ENCODE measurements at regions not wholly inside any gene's neighbourhood (a gene's known extent, or its start where the extent isn't known, plus 50 kb on each side); places are given as distances from the start of the nearest gene placed in this dataset.

- H3K27me3 ChIP-seq, result no peaks in the 10 kb centered on the region
- TF ChIP-seq POLR2AphosphoS5 (IDR thresholded peaks at IDR 0.05), result no peak
- TF ChIP-seq POLR2A (IDR thresholded peaks at IDR 0.05), result no peak
- no peak for TF ChIP-seq CTCF (IDR thresholded peaks at IDR 0.05)
- H3K27ac ChIP-seq, result no peak overlapping the region
- intact Hi-C loops (cut with DNase I; ENCODE audit: low total_unique reads), result no loop called here
- H3K9me3 ChIP-seq, result no peaks in the 10 kb centered on the region
- DNase-seq (ENCODE audit: low spot score in 2 of 2), result no peak
- no peaks in the 10 kb centered on the region for H3K4me1 ChIP-seq
- no peak overlapping the region for H3K4me3 ChIP-seq
- no peaks in the 10 kb centered on the region for H3K36me3 ChIP-seq
Observed at GRCh38 chr15:93880358-93880757, 351.0 kb upstream of the MCTP2 start.

GRCh38 chr15:93870583-93870982 is 360.8 kb upstream of the MCTP2 start:
- H3K9me3 ChIP-seq, result no peaks in the 10 kb centered on the region
- H3K27me3 ChIP-seq, result no peaks in the 10 kb centered on the region
- H3K27ac ChIP-seq, result no peak overlapping the region
- no peak overlapping the region for H3K4me3 ChIP-seq
- no peaks in the 10 kb centered on the region for H3K36me3 ChIP-seq
- no peaks in the 10 kb centered on the region for H3K4me1 ChIP-seq
- DNase-seq (ENCODE audit: low spot score in 2 of 2), result no peak
- TF ChIP-seq CTCF (IDR thresholded peaks at IDR 0.05), result no peak
- TF ChIP-seq POLR2AphosphoS5 (IDR thresholded peaks at IDR 0.05), result no peak
- TF ChIP-seq POLR2A (IDR thresholded peaks at IDR 0.05), result no peak
- intact Hi-C loops (cut with DNase I; ENCODE audit: low total_unique reads), result no loop called here

- DNase-seq (ENCODE audit: low spot score in 2 of 2), result no peak
- no peaks in the 10 kb centered on the region for H3K36me3 ChIP-seq
- no peaks in the 10 kb centered on the region for H3K9me3 ChIP-seq
- TF ChIP-seq POLR2AphosphoS5 (IDR thresholded peaks at IDR 0.05) (no peak), CTCF (IDR thresholded peaks at IDR 0.05) (no peak), POLR2A (IDR thresholded peaks at IDR 0.05) (no peak)
- intact Hi-C loops (cut with DNase I; ENCODE audit: low total_unique reads), result no loop called here
- no peaks in the 10 kb centered on the region for H3K27me3 ChIP-seq
- no peaks in the 10 kb centered on the region for H3K4me1 ChIP-seq
- no peak overlapping the region for H3K4me3 ChIP-seq
- peak overlapping the region in 1 of 2 donors; percentile 30 for H3K27ac ChIP-seq
Observed at GRCh38 chr15:93866948-93867347, 364.4 kb upstream of the MCTP2 start.

GRCh38 chr15:93866476-93866875 is 364.9 kb upstream of the MCTP2 start:
- intact Hi-C loops (cut with DNase I; ENCODE audit: low total_unique reads), result no loop called here
- Histone ChIP-seq H3K27me3 (no peaks in the 10 kb centered on the region), H3K4me3 (no peak overlapping the region), H3K27ac (no peak overlapping the region), H3K36me3 (no peaks in the 10 kb centered on the region), H3K4me1 (no peaks in the 10 kb centered on the region), H3K9me3 (no peaks in the 10 kb centered on the region)
- no peak for DNase-seq (ENCODE audit: low spot score in 2 of 2)
- TF ChIP-seq POLR2AphosphoS5 (IDR thresholded peaks at IDR 0.05) (no peak), CTCF (IDR thresholded peaks at IDR 0.05) (no peak), POLR2A (IDR thresholded peaks at IDR 0.05) (no peak)

- H3K27ac ChIP-seq, result peak overlapping the region in 1 of 2 donors; percentile 25
- DNase-seq (ENCODE audit: low spot score in 2 of 2), result no peak
- intact Hi-C loops (cut with DNase I; ENCODE audit: low total_unique reads), result no loop called here
- H3K27me3 ChIP-seq, result no peaks in the 10 kb centered on the region
- no peaks in the 10 kb centered on the region for H3K4me1 ChIP-seq
- no peak for TF ChIP-seq CTCF (IDR thresholded peaks at IDR 0.05)
- no peak for TF ChIP-seq POLR2AphosphoS5 (IDR thresholded peaks at IDR 0.05)
- TF ChIP-seq POLR2A (IDR thresholded peaks at IDR 0.05), result no peak
- H3K9me3 ChIP-seq, result no peaks in the 10 kb centered on the region
- no peaks in the 10 kb centered on the region for H3K36me3 ChIP-seq
- H3K4me3 ChIP-seq, result no peak overlapping the region
Observed at GRCh38 chr15:93865586-93865985, 365.8 kb upstream of the MCTP2 start.
